ENCODE measurements at regions not wholly inside any gene's neighbourhood (a gene's known extent, or its start where the extent isn't known, plus 50 kb on each side); places are given as distances from the start of the nearest gene placed in this dataset.

- ChIA-PET CTCF (no interaction called here), POLR2A (no interaction called here)
Observed at GRCh38 chr6:102660303-102660702, 1266.8 kb downstream of the GRIK2 start.

- CTCF ChIA-PET: no interaction called here
- POLR2A ChIA-PET: no interaction called here
Observed at GRCh38 chr6:102655823-102656222, 1262.3 kb downstream of the GRIK2 start.

GRCh38 chr6:102641426-102641825 is 1247.9 kb downstream of the GRIK2 start:
- CTCF ChIA-PET: no interaction called here
- POLR2A ChIA-PET: no interaction called here

GRCh38 chr6:102631921-102632320 is 1238.4 kb downstream of the GRIK2 start:
- ChIA-PET POLR2A (no interaction called here), CTCF (no interaction called here)

GRCh38 chr6:102623201-102623600 is 1229.7 kb downstream of the GRIK2 start:
- ChIA-PET CTCF (no interaction called here), POLR2A (no interaction called here)

- CTCF ChIA-PET: no interaction called here
- POLR2A ChIA-PET: no interaction called here
Observed at GRCh38 chr6:102619585-102619984, 1226.1 kb downstream of the GRIK2 start.

GRCh38 chr6:102582569-102582968 is 1189.1 kb downstream of the GRIK2 start:
- CTCF ChIA-PET: no interaction called here
- POLR2A ChIA-PET: no interaction called here

- CTCF ChIA-PET: no interaction called here
Observed at GRCh38 chr6:102581378-102582124, 1188.0 kb downstream of the GRIK2 start.

GRCh38 chr6:102571236-102571908 is 1177.9 kb downstream of the GRIK2 start:
- CTCF ChIA-PET: no interaction called here
- POLR2A ChIA-PET: no interaction called here

More at GRCh38 chr6:102581378-102582124, 1188.0 kb downstream of the GRIK2 start:
- POLR2A ChIA-PET: no interaction called here

GRCh38 chr6:102562713-102563112 is 1169.2 kb downstream of the GRIK2 start:
- POLR2A ChIA-PET: no interaction called here
- CTCF ChIA-PET: no interaction called here

GRCh38 chr6:102553214-102553613 is 1159.7 kb downstream of the GRIK2 start:
- CTCF ChIA-PET: no interaction called here
- POLR2A ChIA-PET: no interaction called here

- CTCF ChIA-PET: no interaction called here
- POLR2A ChIA-PET: no interaction called here
Observed at GRCh38 chr6:102549221-102549874, 1155.8 kb downstream of the GRIK2 start.

GRCh38 chr6:102525336-102525735 is 1131.8 kb downstream of the GRIK2 start:
- ChIA-PET POLR2A (no interaction called here), CTCF (no interaction called here)

- ChIA-PET CTCF (no interaction called here), POLR2A (no interaction called here)
Observed at GRCh38 chr6:102520966-102521365, 1127.5 kb downstream of the GRIK2 start.

GRCh38 chr6:102517506-102517905 is 1124.0 kb downstream of the GRIK2 start:
- ChIA-PET POLR2A (no interaction called here), CTCF (no interaction called here)

GRCh38 chr6:102501615-102502014 is 1108.1 kb downstream of the GRIK2 start:
- ChIA-PET POLR2A (no interaction called here), CTCF (no interaction called here)

GRCh38 chr6:102494808-102495207 is 1101.3 kb downstream of the GRIK2 start:
- ChIA-PET POLR2A (no interaction called here), CTCF (no interaction called here)

- POLR2A ChIA-PET: no interaction called here
- CTCF ChIA-PET: no interaction called here
Observed at GRCh38 chr6:102493485-102493884, 1100.0 kb downstream of the GRIK2 start.

GRCh38 chr6:102488729-102489128 is 1095.2 kb downstream of the GRIK2 start:
- ChIA-PET CTCF (no interaction called here), POLR2A (no interaction called here)

- POLR2A ChIA-PET: no interaction called here
- CTCF ChIA-PET: no interaction called here
Observed at GRCh38 chr6:102485480-102485879, 1092.0 kb downstream of the GRIK2 start.

GRCh38 chr6:102474041-102474807 is 1080.7 kb downstream of the GRIK2 start:
- POLR2A ChIA-PET: no interaction called here
- CTCF ChIA-PET: no interaction called here
